AG09309 (cell line): ENCODE measurements at regions not wholly inside any gene's neighbourhood (a gene's known extent, or its start where the extent isn't known, plus 50 kb on each side); places are given as distances from the start of the nearest gene placed in this dataset.

ENCODE experiments used
- DNase-seq: peaks from one replicate; pipeline ENCODE4 v3.0.0-alpha.2; 2010; ENCODE audit warnings: low read depth
- H3K4me3 ChIP-seq: 2 replicates; pipeline ENCODE4 v1.5.1; 2011; ENCODE audit warnings: mild to moderate bottlenecking, low read depth, low read length, moderate library complexity; ENCODE audit not compliant: control insufficient read depth
- TF ChIP-seq, protein P1 (sequence below): IDR thresholded peaks from 2 replicates; pipeline ENCODE4 v1.5.1; 2011; ENCODE audit warnings: mild to moderate bottlenecking, low read depth, low read length, inconsistent platforms; ENCODE audit not compliant: insufficient read depth, control insufficient read depth; ENCODE audit errors: missing control alignments

DNA sequence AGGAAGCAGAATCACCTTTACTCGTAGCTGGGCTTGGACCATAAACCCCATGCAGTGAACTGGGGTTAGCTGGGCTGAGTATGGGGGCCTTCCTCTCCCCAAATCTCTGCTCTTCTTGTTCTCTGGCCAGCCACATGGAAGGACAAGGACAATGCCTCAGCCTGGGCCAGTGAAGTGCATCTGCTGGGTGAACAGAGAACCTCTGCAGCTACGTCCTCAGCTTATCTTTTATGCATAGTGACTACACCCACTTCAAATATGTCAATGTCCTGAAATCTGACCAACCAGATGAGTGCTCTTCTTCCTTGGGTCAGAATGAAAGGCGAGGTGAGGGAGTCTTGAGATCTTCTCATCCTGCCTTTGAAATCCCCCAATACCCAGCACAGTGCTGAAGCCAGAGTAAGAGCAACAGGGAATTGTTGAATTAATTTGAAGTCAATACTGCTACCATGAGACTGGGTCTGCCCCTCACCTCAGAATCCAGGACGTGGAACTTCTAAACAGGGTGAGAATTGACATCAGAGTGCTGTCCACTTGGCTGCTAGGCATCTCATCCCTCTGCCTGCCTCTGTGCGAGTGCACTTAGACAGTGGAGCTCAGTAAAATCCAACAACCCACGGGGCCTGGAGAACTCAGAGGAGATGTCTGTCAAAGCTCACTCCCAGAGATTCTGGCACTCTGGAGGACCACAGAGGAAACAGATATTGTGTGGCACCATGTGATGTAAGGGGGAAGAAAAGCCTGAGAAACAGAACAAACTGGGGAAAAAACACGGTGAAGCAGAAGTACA, 99.0 kb downstream of the IER5 start:
- DNase-seq: no peak
- TF ChIP-seq, protein P1, sequence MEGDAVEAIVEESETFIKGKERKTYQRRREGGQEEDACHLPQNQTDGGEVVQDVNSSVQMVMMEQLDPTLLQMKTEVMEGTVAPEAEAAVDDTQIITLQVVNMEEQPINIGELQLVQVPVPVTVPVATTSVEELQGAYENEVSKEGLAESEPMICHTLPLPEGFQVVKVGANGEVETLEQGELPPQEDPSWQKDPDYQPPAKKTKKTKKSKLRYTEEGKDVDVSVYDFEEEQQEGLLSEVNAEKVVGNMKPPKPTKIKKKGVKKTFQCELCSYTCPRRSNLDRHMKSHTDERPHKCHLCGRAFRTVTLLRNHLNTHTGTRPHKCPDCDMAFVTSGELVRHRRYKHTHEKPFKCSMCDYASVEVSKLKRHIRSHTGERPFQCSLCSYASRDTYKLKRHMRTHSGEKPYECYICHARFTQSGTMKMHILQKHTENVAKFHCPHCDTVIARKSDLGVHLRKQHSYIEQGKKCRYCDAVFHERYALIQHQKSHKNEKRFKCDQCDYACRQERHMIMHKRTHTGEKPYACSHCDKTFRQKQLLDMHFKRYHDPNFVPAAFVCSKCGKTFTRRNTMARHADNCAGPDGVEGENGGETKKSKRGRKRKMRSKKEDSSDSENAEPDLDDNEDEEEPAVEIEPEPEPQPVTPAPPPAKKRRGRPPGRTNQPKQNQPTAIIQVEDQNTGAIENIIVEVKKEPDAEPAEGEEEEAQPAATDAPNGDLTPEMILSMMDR: no peak
- no peak overlapping the region for H3K4me3 ChIP-seq

DNA sequence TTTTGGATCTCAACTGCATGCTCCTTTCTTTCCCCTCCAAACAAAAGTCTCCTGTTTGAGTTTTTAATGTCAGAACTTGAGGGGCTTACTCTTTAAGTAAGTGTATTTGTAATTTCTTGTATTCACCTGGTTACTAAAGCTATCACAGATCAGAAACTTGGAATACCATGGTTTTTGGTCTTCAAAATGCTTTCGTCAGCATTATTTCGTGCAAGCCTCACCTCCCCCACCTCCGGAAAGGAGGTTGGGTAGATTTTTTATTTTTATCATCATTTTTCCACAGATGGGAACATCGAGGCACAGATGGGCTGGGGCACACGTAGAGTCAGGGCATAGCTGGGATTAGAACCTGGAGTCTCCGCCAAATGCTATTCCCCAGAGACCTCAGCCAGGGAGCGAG, 100.7 kb downstream of the IER5 start:
- TF ChIP-seq, protein P1: no peak

DNA sequence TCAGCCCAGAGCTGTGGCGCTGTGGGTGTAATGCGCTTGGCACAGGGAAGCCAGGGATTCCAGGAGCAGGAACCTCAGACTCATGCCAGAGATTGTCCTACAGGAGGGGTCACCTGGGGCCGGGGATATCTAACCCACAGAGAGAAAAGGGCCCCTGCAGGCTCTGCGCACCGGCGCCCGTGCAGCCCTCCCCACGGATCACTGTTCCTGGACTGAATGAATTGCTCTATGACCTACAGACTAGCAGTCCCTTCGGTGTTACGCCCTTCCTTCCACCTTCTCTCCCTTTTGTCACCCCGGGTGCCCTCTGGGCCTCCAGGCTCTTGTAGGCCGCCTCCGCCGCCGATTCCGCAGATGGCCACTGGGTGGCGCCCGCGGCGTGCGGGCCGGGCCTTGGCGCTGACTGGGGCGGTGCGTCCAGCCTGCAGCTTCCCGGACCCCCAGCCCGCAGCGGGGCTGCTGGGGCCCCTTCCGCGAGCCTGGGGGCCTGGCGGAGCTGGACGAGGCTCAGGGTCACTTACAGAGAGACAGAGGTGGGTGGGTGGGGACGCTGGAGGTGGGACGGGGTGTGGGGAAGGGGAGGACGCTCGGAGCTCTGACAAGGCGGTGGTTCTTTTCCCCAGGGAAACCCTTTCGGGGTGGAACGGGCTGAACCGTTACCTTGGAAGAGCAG, 101.3 kb downstream of the IER5 start:
- peak overlapping the region; percentile 22 for H3K4me3 ChIP-seq
- no peak for DNase-seq

More for the DNA sequence above, 100.7 kb downstream of the IER5 start:
- no peak overlapping the region for H3K4me3 ChIP-seq
- no peak for DNase-seq

DNA sequence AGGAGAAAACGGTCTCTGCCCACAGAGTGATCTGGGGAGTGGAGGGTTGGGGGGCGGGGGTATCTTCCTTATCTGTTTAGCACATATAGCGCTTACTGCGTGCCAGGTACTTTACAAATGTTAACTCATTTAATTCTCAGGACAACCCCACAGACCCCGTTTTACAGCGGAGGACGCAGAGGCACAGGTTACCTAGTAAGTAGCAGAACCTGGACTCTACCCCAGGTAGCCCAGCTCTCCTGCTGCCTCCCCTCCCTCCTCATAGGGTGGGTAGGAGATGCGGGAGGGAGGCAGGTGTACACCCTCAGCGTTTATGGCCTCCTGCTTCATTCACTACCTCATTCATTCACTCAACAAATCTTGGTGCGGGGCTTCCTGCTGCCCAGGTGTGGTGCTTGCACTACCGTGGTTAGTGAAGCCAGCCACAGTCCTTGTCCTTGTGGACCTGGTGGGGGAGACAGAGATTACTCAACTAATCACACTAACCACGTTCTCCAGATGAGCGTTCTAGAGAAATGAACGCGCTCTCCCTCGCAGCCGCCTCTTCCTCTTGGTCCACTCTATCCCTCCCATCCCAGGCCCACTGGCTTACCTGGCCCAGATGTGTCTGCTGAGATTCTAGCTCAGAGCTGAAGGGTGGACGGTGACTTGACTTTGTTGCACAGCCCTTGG, 102.0 kb downstream of the IER5 start:
- no peak overlapping the region; the same call in 1 of the 2 replicates for H3K4me3 ChIP-seq
- TF ChIP-seq, protein P1: no peak
- DNase-seq: no peak

More for the DNA sequence above, 101.3 kb downstream of the IER5 start:
- TF ChIP-seq, protein P1: peak; percentile 88

DNA sequence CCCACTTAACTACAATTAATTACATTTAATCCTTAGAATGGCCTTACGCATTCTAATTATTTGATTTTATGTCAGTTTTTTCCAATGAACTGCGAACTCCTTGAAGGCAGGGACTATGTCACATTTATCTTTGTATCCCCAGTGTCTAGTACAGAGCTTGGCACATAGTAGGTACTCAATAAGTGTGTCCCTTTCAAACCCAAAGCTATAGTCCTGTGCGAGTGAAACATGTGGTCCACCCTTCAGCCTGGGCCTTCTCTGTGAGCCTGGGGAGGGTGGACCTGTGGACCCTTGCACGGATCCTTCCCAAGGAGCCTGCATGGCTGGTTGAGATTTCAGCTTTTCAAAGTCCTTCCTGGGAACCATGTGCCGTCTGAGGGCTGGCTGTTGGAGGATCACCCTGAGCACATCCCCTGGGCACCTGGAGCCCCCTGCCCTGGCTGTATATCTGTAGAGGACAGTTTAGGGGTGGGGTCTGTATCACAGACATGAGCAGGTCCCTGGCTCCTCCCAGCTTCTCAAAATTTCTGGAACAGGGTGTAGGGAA, 103.1 kb downstream of the IER5 start:
- H3K4me3 ChIP-seq: no peak overlapping the region
- TF ChIP-seq, protein P1: no peak
- DNase-seq: no peak

DNA sequence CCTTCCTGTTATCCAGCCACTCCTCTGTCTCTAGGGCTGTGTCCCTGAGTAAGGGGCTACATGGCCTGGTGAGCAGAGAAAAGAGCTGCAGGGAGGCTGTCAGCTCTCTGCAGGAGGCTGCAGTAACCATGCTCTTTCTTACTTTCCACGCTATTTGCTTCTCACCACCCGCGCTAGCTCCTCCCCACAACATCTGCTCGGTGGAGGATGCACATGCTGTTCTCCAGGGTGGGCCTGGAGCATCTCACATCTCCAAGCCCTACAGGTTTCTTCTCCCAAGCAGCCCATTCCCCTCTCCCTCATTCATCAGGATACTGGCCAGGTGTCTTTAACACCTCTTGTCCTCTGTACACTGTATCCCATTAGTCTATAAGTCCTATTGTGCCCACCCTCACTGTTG, 103.8 kb downstream of the IER5 start:
- TF ChIP-seq, protein P1: no peak
- no peak overlapping the region for H3K4me3 ChIP-seq
- no peak for DNase-seq
